ENCODE measurements at regions not wholly inside any gene's neighbourhood (a gene's known extent, or its start where the extent isn't known, plus 50 kb on each side); places are given as distances from the start of the nearest gene placed in this dataset.
A peak's percentile ranks its signal among the peaks of the same experiment; 100 is the strongest.

DNA sequence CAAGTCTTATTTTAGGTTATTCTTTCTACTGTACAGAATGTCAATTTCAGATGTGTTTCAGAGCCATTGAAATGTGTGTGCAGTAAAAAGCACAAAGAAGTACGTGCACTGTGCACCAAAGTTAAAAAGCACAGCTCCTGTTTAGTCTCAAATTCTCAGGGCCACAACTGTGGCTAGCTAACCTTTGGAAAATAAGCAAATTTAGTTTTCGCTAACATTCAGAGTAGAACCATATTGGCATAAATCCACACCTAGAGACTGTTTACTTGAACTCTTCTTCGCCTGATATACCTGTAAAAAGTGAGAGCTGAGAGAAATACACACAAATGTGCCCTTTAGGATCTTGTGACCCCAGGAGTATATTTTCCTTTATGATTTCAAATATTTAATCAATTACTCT lies 353.9 kb downstream of the TFEC start:
- Histone ChIP-seq H3K9me3 (ENCODE audit: control insufficient read depth in 2 of 3, insufficient read depth in 1 of 3, low read length in 3 of 3) (no peaks in the 10 kb centered on the region), H3K36me3 (ENCODE audit: control insufficient read depth in 2 of 3, insufficient read depth in 3 of 3, low read length in 3 of 3) (no peaks in the 10 kb centered on the region), H3K9ac (ENCODE audit: low read length in 3 of 3) (no peak overlapping the region), H3K4me1 (ENCODE audit: control insufficient read depth in 2 of 3, insufficient read depth in 2 of 3, low read depth in 1 of 3, low read length in 3 of 3) (no peaks in the 10 kb centered on the region), H3K4me3 (ENCODE audit: low read length in 3 of 3) (no peak overlapping the region), H3K27me3 (ENCODE audit: control insufficient read depth, insufficient read depth, low read length) (no peaks in the 10 kb centered on the region), H3K27ac (ENCODE audit: low read depth in 2 of 2, low read length in 2 of 2) (no peak overlapping the region)
- DNase-seq (no peak), FAIRE-seq (no peak)
- intact Hi-C loops (cut with DNase I): no loop called here
- TF ChIP-seq, protein P1, sequence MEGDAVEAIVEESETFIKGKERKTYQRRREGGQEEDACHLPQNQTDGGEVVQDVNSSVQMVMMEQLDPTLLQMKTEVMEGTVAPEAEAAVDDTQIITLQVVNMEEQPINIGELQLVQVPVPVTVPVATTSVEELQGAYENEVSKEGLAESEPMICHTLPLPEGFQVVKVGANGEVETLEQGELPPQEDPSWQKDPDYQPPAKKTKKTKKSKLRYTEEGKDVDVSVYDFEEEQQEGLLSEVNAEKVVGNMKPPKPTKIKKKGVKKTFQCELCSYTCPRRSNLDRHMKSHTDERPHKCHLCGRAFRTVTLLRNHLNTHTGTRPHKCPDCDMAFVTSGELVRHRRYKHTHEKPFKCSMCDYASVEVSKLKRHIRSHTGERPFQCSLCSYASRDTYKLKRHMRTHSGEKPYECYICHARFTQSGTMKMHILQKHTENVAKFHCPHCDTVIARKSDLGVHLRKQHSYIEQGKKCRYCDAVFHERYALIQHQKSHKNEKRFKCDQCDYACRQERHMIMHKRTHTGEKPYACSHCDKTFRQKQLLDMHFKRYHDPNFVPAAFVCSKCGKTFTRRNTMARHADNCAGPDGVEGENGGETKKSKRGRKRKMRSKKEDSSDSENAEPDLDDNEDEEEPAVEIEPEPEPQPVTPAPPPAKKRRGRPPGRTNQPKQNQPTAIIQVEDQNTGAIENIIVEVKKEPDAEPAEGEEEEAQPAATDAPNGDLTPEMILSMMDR (IDR thresholded peaks at IDR 0.05; ENCODE audit: borderline replicate concordance, extremely low read depth, insufficient read depth): no peak

DNA sequence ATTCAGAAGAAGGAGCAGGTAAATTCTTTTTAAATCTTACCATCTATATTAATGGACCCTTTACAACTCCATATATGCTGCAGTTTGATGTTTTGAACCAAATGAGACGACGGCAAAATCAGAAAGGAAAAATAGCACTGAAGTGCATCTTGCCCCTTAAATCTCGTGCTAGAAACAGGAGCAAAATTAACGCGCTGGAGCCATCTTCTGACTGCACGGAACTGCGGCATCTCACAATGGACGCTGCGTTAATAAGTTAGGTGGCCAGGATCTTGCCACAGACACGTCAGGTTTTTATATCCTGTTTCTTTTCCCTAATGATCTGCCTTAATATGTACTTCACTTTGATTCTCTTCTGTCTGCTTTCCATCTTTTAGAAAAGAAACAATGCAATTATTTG lies 354.5 kb downstream of the TFEC start:
- Histone ChIP-seq H3K27ac (ENCODE audit: low read depth in 2 of 2, low read length in 2 of 2) (no peak overlapping the region), H3K4me1 (ENCODE audit: control insufficient read depth in 2 of 3, insufficient read depth in 2 of 3, low read depth in 1 of 3, low read length in 3 of 3) (no peaks in the 10 kb centered on the region), H3K9ac (ENCODE audit: low read length in 3 of 3) (no peak overlapping the region), H3K36me3 (ENCODE audit: control insufficient read depth in 2 of 3, insufficient read depth in 3 of 3, low read length in 3 of 3) (no peaks in the 10 kb centered on the region), H3K4me3 (ENCODE audit: low read length in 3 of 3) (no peak overlapping the region), H3K27me3 (ENCODE audit: control insufficient read depth, insufficient read depth, low read length) (no peaks in the 10 kb centered on the region), H3K9me3 (ENCODE audit: control insufficient read depth in 2 of 3, insufficient read depth in 1 of 3, low read length in 3 of 3) (no peaks in the 10 kb centered on the region)
- intact Hi-C loops (cut with DNase I): no loop called here
- TF ChIP-seq, protein P1 (IDR thresholded peaks at IDR 0.05; ENCODE audit: borderline replicate concordance, extremely low read depth, insufficient read depth): peak; percentile 15
- DNase-seq (peak in 3 of 5 donors; percentile 16 to 61 (median 19)), FAIRE-seq (no peak)

DNA sequence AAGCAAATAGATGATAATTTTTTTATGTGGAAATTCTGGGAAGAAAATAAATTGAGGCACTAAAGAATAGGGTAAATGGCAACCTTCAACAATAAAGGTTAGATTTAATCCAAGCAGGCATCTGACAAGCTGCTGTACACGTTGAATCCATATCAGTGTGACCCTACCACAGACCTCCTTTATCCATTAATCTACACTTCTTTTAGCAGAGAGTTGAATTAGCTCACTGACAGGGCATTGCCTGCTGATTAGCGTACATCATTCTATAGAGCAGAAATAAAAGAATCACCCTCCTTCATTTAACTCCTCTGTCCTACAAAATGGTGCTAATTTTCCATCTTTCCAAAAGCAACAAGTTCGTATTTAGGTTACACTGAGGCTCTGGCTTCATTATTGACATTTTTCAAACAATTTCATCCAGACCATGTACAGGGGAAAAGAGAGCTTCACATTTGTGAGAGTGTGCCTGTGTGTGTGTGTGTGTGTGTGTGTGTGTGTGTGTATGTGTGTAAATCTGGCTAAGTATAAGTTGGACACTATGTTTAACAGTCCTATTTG lies 356.0 kb downstream of the TFEC start:
- Histone ChIP-seq H3K27me3 (ENCODE audit: control insufficient read depth, insufficient read depth, low read length) (no peaks in the 10 kb centered on the region), H3K4me1 (ENCODE audit: control insufficient read depth in 2 of 3, insufficient read depth in 2 of 3, low read depth in 1 of 3, low read length in 3 of 3) (no peaks in the 10 kb centered on the region), H3K36me3 (ENCODE audit: control insufficient read depth in 2 of 3, insufficient read depth in 3 of 3, low read length in 3 of 3) (no peaks in the 10 kb centered on the region), H3K9ac (ENCODE audit: low read length in 3 of 3) (no peak overlapping the region), H3K4me3 (ENCODE audit: low read length in 3 of 3) (no peak overlapping the region), H3K9me3 (ENCODE audit: control insufficient read depth in 2 of 3, insufficient read depth in 1 of 3, low read length in 3 of 3) (no peaks in the 10 kb centered on the region), H3K27ac (ENCODE audit: low read depth in 2 of 2, low read length in 2 of 2) (no peak overlapping the region)
- FAIRE-seq (no peak), DNase-seq (no peak)
- TF ChIP-seq, protein P1 (IDR thresholded peaks at IDR 0.05; ENCODE audit: borderline replicate concordance, extremely low read depth, insufficient read depth): no peak
- intact Hi-C loops (cut with DNase I): no loop called here

DNA sequence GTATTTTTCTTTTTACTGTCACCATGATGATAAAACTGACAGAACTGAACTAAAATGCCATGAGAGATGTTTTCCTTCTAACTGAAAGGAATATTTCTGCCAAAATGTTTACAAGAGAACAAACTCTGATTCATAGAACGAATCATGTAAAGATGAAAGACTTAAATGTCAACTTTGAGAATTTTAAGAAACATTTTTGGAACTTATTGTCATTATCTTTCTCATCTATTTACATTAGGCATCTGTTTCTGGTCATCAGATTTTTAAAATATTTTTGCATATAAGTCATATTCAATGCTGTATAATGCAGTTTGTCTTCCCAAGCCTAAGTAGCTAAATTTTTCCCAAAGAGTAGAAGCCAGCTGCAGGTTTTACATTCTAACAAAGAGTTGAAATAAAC lies 358.5 kb downstream of the TFEC start:
- no peak for FAIRE-seq
- intact Hi-C loops (cut with DNase I): no loop called here

More for the DNA sequence above, 358.5 kb downstream of the TFEC start:
- H3K9me3 ChIP-seq (ENCODE audit: control insufficient read depth in 2 of 3, insufficient read depth in 1 of 3, low read length in 3 of 3): no peaks in the 10 kb centered on the region
- H3K4me1 ChIP-seq (ENCODE audit: control insufficient read depth in 2 of 3, insufficient read depth in 2 of 3, low read depth in 1 of 3, low read length in 3 of 3): no peaks in the 10 kb centered on the region
- H3K36me3 ChIP-seq (ENCODE audit: control insufficient read depth in 2 of 3, insufficient read depth in 3 of 3, low read length in 3 of 3): no peaks in the 10 kb centered on the region
- H3K27ac ChIP-seq (ENCODE audit: low read depth in 2 of 2, low read length in 2 of 2): no peak overlapping the region
- no peak overlapping the region for H3K9ac ChIP-seq (ENCODE audit: low read length in 3 of 3)
- no peak overlapping the region for H3K4me3 ChIP-seq (ENCODE audit: low read length in 3 of 3)
- DNase-seq: no peak
- no peaks in the 10 kb centered on the region for H3K27me3 ChIP-seq (ENCODE audit: control insufficient read depth, insufficient read depth, low read length)
- TF ChIP-seq, protein P1 (IDR thresholded peaks at IDR 0.05; ENCODE audit: borderline replicate concordance, extremely low read depth, insufficient read depth): no peak
